HG02678 (cell line): ENCODE measurements at regions not wholly inside any gene's neighbourhood (a gene's known extent, or its start where the extent isn't known, plus 50 kb on each side); places are given as distances from the start of the nearest gene placed in this dataset.
"Not testable (repeated sequence)": the region's sequence is repeated elsewhere in the genome, so short reads cannot be mapped to it uniquely, and the experiment has no call there.

ENCODE experiments used
- ATAC-seq: cut with Tn5 transposase; IDR thresholded peaks from one replicate; pipeline ENCODE4 v1.9.1; 2021; ENCODE audit warnings: mild to moderate bottlenecking, moderate library complexity; ENCODE audit not compliant: unreplicated experiment

GRCh38 chr3:153885359-153885758 lies 235.8 kb upstream of the ARHGEF26 start:
- no peak for ATAC-seq

GRCh38 chr3:153889905-153890334 lies 231.3 kb upstream of the ARHGEF26 start:
- ATAC-seq, result peak; percentile 69

- no peak for ATAC-seq
Measured at GRCh38 chr3:153892126-153892525, 229.1 kb upstream of the ARHGEF26 start.

GRCh38 chr3:153894857-153895256 lies 226.3 kb upstream of the ARHGEF26 start:
- no peak for ATAC-seq

GRCh38 chr3:153896197-153896596 lies 225.0 kb upstream of the ARHGEF26 start:
- ATAC-seq, result no peak

GRCh38 chr3:153897025-153897723 lies 224.0 kb upstream of the ARHGEF26 start:
- peak; percentile 82 for ATAC-seq

- peak; percentile 78 for ATAC-seq
Measured at GRCh38 chr3:153897842-153898241, 223.3 kb upstream of the ARHGEF26 start.

GRCh38 chr3:153901152-153901551 lies 220.0 kb upstream of the ARHGEF26 start:
- ATAC-seq, result no peak

GRCh38 chr3:153901991-153902390 lies 219.2 kb upstream of the ARHGEF26 start:
- ATAC-seq, result no peak

GRCh38 chr3:153903430-153903829 lies 217.8 kb upstream of the ARHGEF26 start:
- ATAC-seq, result peak; percentile 80

- ATAC-seq, result no peak
Measured at GRCh38 chr3:153906366-153906765, 214.8 kb upstream of the ARHGEF26 start.

GRCh38 chr3:153910387-153910786 lies 210.8 kb upstream of the ARHGEF26 start:
- no peak for ATAC-seq

- no peak for ATAC-seq
Measured at GRCh38 chr3:153911116-153911515, 210.1 kb upstream of the ARHGEF26 start.

- no peak for ATAC-seq
Measured at GRCh38 chr3:153919773-153920172, 201.4 kb upstream of the ARHGEF26 start.

- ATAC-seq, result no peak
Measured at GRCh38 chr3:153921826-153922225, 199.4 kb upstream of the ARHGEF26 start.

- ATAC-seq, result no peak
Measured at GRCh38 chr3:153925841-153926514, 195.2 kb upstream of the ARHGEF26 start.

GRCh38 chr3:153927107-153927506 lies 194.1 kb upstream of the ARHGEF26 start:
- ATAC-seq, result peak; percentile 85

- no peak for ATAC-seq
Measured at GRCh38 chr3:153928851-153929250, 192.3 kb upstream of the ARHGEF26 start.

GRCh38 chr3:153933481-153933880 lies 187.7 kb upstream of the ARHGEF26 start:
- ATAC-seq, result not testable (repeated sequence)

GRCh38 chr3:153944084-153944483 lies 177.1 kb upstream of the ARHGEF26 start:
- no peak for ATAC-seq

GRCh38 chr3:153951276-153951675 lies 169.9 kb upstream of the ARHGEF26 start:
- no peak for ATAC-seq

- no peak for ATAC-seq
Measured at GRCh38 chr3:153952091-153952490, 169.1 kb upstream of the ARHGEF26 start.
